HCT116 (cell line): ENCODE measurements at regions not wholly inside any gene's neighbourhood (a gene's known extent, or its start where the extent isn't known, plus 50 kb on each side); places are given as distances from the start of the nearest gene placed in this dataset.

Experiments
- EGR1 ChIP-seq: IDR thresholded peaks from 2 replicates; pipeline ENCODE4 v1.6.1; 2012; ENCODE audit warnings: low read depth
- EZH2 ChIP-seq: fragments of 200-600 bp; sonication (generic); IDR thresholded peaks from 2 replicates; pipeline ENCODE4 v1.6.1; 2017; ENCODE audit warnings: antibody characterized with exemption, mixed run types
- MAX ChIP-seq: IDR thresholded peaks from 2 replicates; pipeline ENCODE4 v1.6.1; 2012
- POLR2A ChIP-seq: IDR thresholded peaks from 2 replicates; pipeline ENCODE4 v1.7.0; 2011; ENCODE audit warnings: borderline replicate concordance; ENCODE audit not compliant: insufficient read depth, insufficient read length; ENCODE audit errors: extremely low read depth
- RAD21 ChIP-seq: IDR thresholded peaks from 2 replicates; pipeline ENCODE4 v1.6.1; 2012; ENCODE audit warnings: low read depth, mild to moderate bottlenecking
- SIN3A ChIP-seq: IDR thresholded peaks from 2 replicates; pipeline ENCODE4 v1.6.1; 2012; ENCODE audit warnings: low read depth
- SRF ChIP-seq: IDR thresholded peaks from 2 replicates; pipeline ENCODE4 v1.6.1; 2012; ENCODE audit warnings: low read depth
- ZFX ChIP-seq: fragments of 450-650 bp; IDR thresholded peaks from 2 replicates; pipeline ENCODE4 v1.6.1; 2017
- TF ChIP-seq, protein P1 (sequence below), 3 experiments: fragments of 200-600 bp in 1 of 3; sonication (generic) in 1 of 3; IDR thresholded peaks in 2 of 3; conservative IDR thresholded peaks in 1 of 3; 2 replicates each; pipeline ENCODE4 v1.5.1; 2012 to 2017; ENCODE audit warnings: low read depth in 2 of 3, low read length in 2 of 3, antibody characterized with exemption in 1 of 3, borderline replicate concordance in 1 of 3, control low read depth in 1 of 3, mild to moderate bottlenecking in 1 of 3, mixed read lengths in 1 of 3, mixed run types in 1 of 3, moderate library complexity in 1 of 3; ENCODE audit not compliant: insufficient read depth in 1 of 3
- TF ChIP-seq, protein P2 (sequence below): IDR thresholded peaks from 2 replicates; pipeline ENCODE4 v1.6.1; 2012; ENCODE audit warnings: low read depth

- TF ChIP-seq EZH2 (no peak), POLR2A (no peak), RAD21 (no peak), EGR1 (no peak), ZFX (no peak), SIN3A (no peak), SRF (no peak), MAX (no peak)
- TF ChIP-seq, protein P1, sequence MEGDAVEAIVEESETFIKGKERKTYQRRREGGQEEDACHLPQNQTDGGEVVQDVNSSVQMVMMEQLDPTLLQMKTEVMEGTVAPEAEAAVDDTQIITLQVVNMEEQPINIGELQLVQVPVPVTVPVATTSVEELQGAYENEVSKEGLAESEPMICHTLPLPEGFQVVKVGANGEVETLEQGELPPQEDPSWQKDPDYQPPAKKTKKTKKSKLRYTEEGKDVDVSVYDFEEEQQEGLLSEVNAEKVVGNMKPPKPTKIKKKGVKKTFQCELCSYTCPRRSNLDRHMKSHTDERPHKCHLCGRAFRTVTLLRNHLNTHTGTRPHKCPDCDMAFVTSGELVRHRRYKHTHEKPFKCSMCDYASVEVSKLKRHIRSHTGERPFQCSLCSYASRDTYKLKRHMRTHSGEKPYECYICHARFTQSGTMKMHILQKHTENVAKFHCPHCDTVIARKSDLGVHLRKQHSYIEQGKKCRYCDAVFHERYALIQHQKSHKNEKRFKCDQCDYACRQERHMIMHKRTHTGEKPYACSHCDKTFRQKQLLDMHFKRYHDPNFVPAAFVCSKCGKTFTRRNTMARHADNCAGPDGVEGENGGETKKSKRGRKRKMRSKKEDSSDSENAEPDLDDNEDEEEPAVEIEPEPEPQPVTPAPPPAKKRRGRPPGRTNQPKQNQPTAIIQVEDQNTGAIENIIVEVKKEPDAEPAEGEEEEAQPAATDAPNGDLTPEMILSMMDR (IDR thresholded peaks at IDR 0.05 in 2 of 3, conservative IDR thresholded peaks at IDR 0.05 in 1 of 3; ENCODE audit: borderline replicate concordance in 1 of 3, insufficient read depth in 1 of 3, low read depth in 2 of 3, low read length in 2 of 3), result no peak
- TF ChIP-seq, protein P2, sequence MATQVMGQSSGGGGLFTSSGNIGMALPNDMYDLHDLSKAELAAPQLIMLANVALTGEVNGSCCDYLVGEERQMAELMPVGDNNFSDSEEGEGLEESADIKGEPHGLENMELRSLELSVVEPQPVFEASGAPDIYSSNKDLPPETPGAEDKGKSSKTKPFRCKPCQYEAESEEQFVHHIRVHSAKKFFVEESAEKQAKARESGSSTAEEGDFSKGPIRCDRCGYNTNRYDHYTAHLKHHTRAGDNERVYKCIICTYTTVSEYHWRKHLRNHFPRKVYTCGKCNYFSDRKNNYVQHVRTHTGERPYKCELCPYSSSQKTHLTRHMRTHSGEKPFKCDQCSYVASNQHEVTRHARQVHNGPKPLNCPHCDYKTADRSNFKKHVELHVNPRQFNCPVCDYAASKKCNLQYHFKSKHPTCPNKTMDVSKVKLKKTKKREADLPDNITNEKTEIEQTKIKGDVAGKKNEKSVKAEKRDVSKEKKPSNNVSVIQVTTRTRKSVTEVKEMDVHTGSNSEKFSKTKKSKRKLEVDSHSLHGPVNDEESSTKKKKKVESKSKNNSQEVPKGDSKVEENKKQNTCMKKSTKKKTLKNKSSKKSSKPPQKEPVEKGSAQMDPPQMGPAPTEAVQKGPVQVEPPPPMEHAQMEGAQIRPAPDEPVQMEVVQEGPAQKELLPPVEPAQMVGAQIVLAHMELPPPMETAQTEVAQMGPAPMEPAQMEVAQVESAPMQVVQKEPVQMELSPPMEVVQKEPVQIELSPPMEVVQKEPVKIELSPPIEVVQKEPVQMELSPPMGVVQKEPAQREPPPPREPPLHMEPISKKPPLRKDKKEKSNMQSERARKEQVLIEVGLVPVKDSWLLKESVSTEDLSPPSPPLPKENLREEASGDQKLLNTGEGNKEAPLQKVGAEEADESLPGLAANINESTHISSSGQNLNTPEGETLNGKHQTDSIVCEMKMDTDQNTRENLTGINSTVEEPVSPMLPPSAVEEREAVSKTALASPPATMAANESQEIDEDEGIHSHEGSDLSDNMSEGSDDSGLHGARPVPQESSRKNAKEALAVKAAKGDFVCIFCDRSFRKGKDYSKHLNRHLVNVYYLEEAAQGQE, result no peak
These were observed 191.5 kb upstream of the EPHA6 start for GRCh38 chr3:96622878-96623277.
